GM21381 (cell line): ENCODE measurements at regions not wholly inside any gene's neighbourhood (a gene's known extent, or its start where the extent isn't known, plus 50 kb on each side); places are given as distances from the start of the nearest gene placed in this dataset.
"Not testable (repeated sequence)": the region's sequence is repeated elsewhere in the genome, so short reads cannot be mapped to it uniquely, and the experiment has no call there.

Experiments
- ATAC-seq: cut with Tn5 transposase; IDR thresholded peaks from one replicate; pipeline ENCODE4 v1.9.1; 2021; ENCODE audit warnings: mild to moderate bottlenecking, moderate library complexity; ENCODE audit not compliant: unreplicated experiment

DNA sequence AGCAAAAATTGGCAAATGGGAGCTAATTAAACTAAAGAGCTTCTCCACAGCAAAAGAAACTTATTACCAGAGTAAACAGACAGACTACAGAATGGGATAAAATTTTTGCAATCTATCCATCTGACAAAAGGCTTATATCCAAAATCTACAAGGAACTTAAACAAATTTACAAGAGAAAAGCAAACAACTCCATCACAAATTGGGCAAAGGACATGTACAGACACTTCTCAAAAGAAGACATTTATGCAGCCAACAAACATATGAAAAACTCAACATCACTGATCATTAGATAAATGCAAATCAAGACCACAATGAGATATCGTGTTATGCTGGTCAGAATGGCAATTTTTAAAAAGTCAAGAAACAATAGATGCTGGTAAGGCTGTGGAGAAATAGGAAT is 315.6 kb downstream of the DMAC1 start:
- not testable (repeated sequence) for ATAC-seq

DNA sequence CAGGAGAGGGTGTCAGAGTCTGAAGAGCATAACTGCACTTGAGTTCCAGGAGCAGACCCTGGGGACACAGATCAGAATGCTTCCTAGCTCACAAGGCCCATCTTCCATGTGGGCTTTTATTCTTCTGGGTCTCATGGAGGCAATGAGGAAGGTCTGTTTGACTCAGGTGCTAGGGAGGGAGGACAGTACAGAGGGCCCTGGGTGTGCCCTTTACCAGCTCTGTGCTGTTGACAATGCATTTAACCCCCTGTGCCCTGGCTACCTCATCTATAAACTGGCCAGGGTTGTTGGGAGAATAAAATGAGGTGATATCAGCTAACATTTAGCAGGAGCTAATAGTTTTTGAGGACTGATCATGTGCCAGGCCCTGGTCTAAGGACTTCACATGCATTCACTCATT is 318.0 kb downstream of the DMAC1 start:
- ATAC-seq, result no peak

DNA sequence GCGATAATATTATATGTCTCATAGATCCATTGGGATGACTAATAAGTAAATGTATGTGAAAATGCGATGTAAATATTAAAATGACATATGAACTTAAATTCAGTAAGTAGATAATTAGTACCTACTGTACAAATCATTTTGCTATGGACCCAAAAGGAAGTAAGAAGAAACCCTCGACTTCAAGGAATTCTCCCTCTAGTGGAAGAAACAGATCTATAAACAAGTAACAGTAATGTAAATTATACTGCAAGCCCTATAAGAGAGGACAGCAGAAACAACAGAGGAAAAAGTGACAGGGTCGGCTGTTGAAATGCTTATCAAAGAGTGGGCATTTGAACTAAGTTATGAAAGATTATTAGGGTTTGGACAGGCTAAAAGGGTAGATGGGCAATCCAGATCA is 320.3 kb downstream of the DMAC1 start:
- ATAC-seq, result no peak

DNA sequence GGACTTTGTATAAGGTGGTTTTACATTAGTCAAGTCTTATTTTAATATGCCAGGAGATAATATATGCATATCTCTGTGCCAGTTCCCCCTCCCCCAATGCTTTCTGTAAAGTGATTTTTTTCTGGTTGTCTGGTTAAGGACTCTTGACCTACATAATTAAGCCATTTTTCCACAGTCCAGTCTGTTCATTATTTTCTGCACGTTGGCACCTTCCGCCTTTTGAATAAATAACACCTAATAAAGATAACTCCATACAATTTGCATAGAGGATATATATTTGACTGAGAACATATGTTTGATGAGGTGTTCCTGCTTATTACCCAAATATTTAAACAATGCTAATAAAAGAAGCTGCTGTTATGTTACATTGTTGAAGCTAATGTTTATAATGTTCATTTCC is 320.9 kb downstream of the DMAC1 start:
- ATAC-seq, result no peak

DNA sequence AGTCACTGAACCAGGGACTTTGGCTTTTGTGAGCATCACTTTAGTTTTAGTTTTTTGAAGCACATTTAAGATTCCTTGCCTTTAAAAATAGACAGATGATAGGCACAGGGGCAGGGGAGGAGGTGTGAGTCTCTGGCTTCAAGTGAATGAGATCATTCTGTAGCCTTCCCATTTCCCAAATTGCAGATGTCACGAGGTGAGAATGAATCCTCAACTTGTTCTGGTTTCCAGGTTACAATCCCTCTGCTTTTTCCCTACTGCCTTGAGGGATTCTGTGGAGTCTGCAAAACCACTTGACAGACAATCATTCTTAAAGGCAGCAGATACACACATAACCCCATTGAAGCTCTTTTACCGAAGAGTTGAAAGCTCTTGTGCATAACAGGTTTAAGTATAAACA is 332.4 kb downstream of the DMAC1 start:
- ATAC-seq, result no peak

GRCh38 chr9:7461791-7462190 is 337.8 kb downstream of the DMAC1 start:
- no peak for ATAC-seq

GRCh38 chr9:7456793-7457530 is 342.6 kb downstream of the DMAC1 start:
- ATAC-seq, result no peak

GRCh38 chr9:7456377-7456776 is 343.2 kb downstream of the DMAC1 start:
- no peak for ATAC-seq

DNA sequence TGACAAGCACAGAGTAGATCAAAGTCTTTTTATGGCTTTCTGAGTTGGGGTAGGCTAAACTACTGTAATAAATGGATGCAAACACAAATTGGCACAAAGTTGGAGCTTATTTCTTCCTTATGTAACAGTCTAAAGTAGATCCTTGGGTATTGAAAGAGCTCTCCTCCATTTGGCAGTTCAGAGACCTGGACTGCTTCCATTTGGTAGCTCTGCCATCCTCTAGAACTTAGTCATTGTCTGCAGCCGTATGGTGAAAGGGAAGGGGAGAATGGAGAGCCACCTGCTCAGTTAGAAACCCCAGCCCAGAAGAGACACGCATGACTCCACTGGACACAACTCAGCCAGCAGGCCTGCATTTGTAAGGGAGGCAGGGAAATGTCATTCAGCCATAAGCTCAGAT is 345.0 kb downstream of the DMAC1 start:
- ATAC-seq, result no peak

DNA sequence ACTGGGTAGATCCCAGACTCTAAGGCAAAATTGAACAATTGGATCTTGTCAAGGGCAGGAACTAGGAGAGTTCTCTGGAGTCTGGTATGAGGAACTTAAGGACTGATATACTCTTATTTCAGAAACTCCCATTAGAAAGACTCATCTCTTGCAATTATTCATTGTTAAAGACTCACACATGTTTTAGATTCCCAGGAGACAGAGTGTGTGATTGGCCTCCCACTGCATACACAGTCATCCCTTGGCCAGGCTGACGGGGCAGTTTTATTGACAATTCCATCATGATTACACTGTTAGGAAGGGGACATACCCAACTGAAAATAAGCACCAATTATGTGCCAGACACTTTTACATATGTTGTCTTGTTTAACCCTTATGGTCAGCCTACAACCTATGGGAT is 347.2 kb downstream of the DMAC1 start:
- ATAC-seq, result no peak

DNA sequence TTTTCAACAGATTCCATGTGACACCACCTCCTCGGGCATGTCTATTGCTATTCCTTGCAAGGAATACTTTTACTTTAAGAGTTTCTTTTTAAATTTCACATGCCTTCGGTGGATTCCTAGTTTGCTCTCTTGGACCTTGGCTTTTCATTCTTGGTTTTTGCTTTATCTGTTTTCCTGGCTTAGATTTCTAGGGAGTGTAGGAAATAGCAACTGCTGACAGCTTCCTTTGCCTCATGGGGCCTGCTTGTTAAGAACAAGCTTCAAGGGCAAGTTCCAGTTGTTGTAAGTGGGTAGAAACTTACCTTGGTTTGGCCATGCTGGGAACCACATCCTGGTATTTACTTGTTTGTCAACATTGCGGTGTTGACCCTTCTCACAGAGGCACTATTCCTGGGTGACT is 348.5 kb downstream of the DMAC1 start:
- ATAC-seq, result no peak

DNA sequence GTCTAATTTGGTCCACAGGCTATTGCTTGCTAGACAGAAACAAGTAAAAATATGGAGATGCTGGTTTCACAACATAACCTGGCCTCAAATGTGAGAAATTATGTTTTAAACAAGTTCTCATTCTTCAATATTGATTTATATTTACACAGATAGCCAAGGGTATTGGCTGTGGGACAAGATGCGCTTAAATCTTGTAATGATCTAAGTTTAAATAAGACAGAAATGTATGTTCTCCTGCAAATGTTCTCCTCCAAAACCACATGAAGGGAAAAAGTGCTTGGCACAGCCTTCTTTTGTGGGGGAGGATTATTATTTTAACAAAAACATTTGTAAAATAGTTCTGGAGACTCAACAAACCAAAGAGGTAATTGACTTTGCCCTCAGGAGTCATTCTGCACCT is 356.0 kb downstream of the DMAC1 start:
- no peak for ATAC-seq

- ATAC-seq, result no peak
Measured at GRCh38 chr9:7439355-7439995, 360.1 kb downstream of the DMAC1 start.

GRCh38 chr9:7436754-7437153 is 362.8 kb downstream of the DMAC1 start:
- ATAC-seq, result no peak

DNA sequence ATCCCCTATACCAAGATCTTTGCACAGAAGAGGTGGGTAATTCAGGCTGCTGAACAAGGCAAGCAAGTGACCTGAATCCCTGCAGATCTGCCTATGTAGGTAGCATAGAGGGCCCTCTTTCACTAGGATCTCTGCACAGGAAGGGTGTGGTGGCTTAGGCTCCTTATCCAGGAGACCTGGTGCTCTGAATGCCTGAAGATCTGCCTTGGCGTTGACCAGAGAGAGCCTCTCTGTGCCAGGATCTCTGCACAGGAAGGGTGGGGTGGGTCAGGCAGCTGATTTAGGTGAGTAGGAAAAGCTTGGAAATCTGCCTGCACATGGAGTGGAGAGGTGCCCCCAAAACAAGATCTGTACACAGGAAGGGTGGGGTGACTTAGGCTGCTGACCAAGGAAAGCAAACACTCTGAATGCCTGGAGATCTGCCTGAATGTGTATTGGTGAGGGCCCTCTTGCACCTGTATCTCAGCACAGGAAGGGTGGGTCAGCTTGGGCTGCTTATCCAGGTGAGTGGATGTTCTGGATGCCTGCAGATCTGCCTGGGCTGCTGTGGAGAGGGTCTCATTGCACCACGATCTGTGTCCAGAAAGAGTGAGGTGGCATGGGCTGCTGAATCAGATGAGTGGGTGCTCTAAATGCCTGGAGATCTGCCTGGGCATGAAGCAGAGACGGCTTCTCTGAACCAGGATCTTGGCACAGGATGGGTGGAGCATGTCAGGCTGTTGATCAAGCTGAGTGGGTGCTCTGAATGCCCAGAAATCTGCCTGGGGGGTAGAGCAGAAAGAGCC is 365.9 kb downstream of the DMAC1 start:
- no peak for ATAC-seq

DNA sequence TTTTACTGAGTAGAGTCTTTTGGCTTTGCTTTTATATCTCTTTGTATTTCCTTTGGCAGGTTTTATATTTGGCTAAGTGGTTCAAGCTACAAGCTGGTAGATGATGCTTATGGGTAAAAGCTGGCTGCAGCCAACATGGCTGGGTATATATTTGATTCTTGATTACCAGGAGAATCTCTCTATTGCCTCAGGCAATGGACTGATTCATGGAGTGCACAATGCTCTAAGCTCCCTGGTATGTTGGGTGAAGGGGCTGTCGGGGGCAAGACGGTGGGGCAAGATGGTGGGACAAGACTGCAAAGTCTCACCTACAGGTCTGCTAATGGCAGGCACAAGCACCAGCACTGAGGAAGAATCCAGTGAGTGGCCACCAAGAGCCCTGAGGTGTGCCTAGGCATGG is 366.6 kb downstream of the DMAC1 start:
- ATAC-seq, result no peak

- not testable (repeated sequence) for ATAC-seq
Measured at GRCh38 chr9:7417397-7417796, 382.2 kb downstream of the DMAC1 start.

- no peak for ATAC-seq
Measured at GRCh38 chr9:7415836-7416235, 383.7 kb downstream of the DMAC1 start.

DNA sequence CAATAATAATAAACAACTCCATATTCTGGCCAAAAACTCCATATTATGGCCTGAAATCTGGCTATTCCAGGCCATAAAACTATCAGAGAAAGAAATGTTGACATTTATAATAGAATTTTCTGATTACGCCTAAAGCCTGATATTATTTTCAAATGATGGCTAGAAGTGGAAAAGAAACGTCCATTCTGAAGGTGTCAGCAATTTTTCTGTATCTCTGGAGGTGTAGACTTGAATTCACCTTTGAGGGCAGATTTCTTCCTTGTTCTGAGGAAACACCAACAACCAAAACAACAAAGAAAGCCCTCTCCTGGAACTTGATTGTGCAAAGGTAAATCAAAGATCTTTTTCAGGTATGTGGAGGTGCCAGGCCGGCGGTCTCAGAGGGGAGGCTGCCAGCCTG is 390.7 kb downstream of the DMAC1 start:
- ATAC-seq, result no peak

GRCh38 chr9:7407246-7407645 is 392.3 kb downstream of the DMAC1 start:
- no peak for ATAC-seq

DNA sequence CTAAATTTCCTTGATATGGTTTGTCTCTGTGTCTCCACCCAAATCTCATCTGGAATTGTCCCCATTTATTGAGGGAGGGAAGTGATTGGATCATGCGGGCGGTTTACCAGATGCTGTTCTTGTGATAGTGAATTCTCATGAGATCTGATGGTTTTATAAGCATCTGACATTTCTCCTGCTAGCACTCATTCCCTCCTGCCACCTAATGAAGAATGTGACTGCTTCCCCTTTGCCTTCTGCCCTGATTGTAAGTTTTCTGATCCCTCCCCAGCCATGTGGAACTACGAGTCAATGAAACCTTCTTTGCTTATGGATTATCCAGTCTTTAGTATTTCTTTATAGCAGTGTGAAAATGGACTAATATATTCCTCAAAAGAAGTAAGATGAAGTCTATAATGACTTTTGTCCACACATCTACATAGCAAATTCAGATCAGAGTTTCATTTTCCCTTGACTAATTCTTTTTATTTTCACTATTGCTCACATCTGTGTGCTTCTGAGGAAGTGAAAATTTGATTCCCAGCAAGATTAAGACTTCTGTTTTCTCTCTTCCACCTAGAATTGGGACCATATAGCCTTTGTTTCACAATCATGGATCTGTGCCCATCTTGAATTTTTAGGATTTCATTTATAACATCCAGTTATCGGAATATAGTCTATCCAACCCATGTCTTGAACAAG is 393.5 kb downstream of the DMAC1 start:
- peak; percentile 83 for ATAC-seq
